ENCODE measurements at regions not wholly inside any gene's neighbourhood (a gene's known extent, or its start where the extent isn't known, plus 50 kb on each side); places are given as distances from the start of the nearest gene placed in this dataset.
A peak's percentile ranks its signal among the peaks of the same experiment; 100 is the strongest.

DNA sequence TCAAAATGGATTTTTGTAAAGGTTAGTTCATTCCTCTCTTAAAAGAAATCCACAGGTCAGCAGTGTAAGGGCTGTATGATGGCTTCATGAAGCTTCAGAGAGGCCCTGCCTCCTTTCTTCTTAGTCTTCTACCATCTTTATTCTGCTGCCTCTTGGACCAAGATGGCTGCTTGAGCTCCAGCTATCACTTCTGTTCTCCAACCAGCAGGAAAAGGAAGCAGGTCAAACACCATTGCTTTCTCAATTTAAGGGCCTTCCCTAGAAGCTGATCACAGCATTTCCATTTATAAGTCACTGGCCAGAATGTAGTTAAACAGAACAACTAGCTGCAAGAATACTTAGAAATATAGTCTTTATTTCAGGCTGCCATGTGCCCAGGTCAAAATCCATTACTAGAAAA, 336.8 kb upstream of the KLF3 start:
- BruUV-seq (replicated peaks): no TSS peak
- H2AFZ ChIP-seq (ENCODE audit: low read depth, low read length): no peak overlapping the region
- ATAC-seq (no peak), FAIRE-seq (no peak), DNase-seq (ENCODE audit: extremely low read depth in 1 of 4, low spot score in 3 of 4) (no peak)
- no peaks in the 10 kb centered on the region for H3K27me3 ChIP-seq (ENCODE audit: control insufficient read depth in 2 of 2, insufficient read depth in 2 of 2, low read length in 2 of 2)
- H3K9me1 ChIP-seq (ENCODE audit: control insufficient read depth, insufficient read depth, low read length): no peaks in the 10 kb centered on the region
- H3K36me3 ChIP-seq (ENCODE audit: control insufficient read depth, insufficient read depth, low read length): no peaks in the 10 kb centered on the region
- no peak overlapping the region for H3K4me2 ChIP-seq (ENCODE audit: insufficient read depth, low read length)
- CTCF ChIA-PET (ENCODE audit: low intra/inter-chr PET ratio): no interaction called here
- intact Hi-C loops (cut with micrococcal nuclease) (loop anchor here (10.0 kb wide), 1 partner anchor 138 kb away; no protein-coding TSS in a partner anchor), in situ Hi-C loops (cut with MboI) (no loop called here)
- no peaks in the 10 kb centered on the region for H3K79me2 ChIP-seq (ENCODE audit: control insufficient read depth, insufficient read depth, low read length)
- H3K27ac ChIP-seq (ENCODE audit: extremely low read depth, low read depth, low read length): no peak overlapping the region
- H3K4me1 ChIP-seq (replicated peaks in 1 of 2; ENCODE audit: control insufficient read depth in 2 of 2, insufficient read depth in 2 of 2, low read length in 2 of 2): peaks cover 18 to 32% of the 10 kb centered on the region in 2 experiments
- POLR2A ChIA-PET: no interaction called here
- H4K20me1 ChIP-seq (replicated peaks; ENCODE audit: control insufficient read depth, insufficient read depth, low read length): no peaks in the 10 kb centered on the region
- no peak overlapping the region for H3K9ac ChIP-seq (ENCODE audit: insufficient read depth in 1 of 2, low read depth in 2 of 2, low read length in 2 of 2)
- H3K4me3 ChIP-seq: no peak overlapping the region
- peaks cover 12% of the 10 kb centered on the region for H3K9me3 ChIP-seq (replicated peaks; ENCODE audit: control insufficient read depth, insufficient read depth, low read depth, low read length)
- TF ChIP-seq BCOR (IDR thresholded peaks at IDR 0.05): peak; percentile 61
- TF ChIP-seq, protein P1, sequence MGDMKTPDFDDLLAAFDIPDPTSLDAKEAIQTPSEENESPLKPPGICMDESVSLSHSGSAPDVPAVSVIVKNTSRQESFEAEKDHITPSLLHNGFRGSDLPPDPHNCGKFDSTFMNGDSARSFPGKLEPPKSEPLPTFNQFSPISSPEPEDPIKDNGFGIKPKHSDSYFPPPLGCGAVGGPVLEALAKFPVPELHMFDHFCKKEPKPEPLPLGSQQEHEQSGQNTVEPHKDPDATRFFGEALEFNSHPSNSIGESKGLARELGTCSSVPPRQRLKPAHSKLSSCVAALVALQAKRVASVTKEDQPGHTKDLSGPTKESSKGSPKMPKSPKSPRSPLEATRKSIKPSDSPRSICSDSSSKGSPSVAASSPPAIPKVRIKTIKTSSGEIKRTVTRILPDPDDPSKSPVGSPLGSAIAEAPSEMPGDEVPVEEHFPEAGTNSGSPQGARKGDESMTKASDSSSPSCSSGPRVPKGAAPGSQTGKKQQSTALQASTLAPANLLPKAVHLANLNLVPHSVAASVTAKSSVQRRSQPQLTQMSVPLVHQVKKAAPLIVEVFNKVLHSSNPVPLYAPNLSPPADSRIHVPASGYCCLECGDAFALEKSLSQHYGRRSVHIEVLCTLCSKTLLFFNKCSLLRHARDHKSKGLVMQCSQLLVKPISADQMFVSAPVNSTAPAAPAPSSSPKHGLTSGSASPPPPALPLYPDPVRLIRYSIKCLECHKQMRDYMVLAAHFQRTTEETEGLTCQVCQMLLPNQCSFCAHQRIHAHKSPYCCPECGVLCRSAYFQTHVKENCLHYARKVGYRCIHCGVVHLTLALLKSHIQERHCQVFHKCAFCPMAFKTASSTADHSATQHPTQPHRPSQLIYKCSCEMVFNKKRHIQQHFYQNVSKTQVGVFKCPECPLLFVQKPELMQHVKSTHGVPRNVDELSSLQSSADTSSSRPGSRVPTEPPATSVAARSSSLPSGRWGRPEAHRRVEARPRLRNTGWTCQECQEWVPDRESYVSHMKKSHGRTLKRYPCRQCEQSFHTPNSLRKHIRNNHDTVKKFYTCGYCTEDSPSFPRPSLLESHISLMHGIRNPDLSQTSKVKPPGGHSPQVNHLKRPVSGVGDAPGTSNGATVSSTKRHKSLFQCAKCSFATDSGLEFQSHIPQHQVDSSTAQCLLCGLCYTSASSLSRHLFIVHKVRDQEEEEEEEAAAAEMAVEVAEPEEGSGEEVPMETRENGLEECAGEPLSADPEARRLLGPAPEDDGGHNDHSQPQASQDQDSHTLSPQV (IDR thresholded peaks at IDR 0.05): no peak
- TF ChIP-seq CBX3 (IDR thresholded peaks at IDR 0.05; ENCODE audit: borderline replicate concordance in 1 of 2, low read length in 2 of 2): peak in 1 of 2 experiments; percentile 65; a peak in 1 of 3 replicates
- TF ChIP-seq, protein P2, sequence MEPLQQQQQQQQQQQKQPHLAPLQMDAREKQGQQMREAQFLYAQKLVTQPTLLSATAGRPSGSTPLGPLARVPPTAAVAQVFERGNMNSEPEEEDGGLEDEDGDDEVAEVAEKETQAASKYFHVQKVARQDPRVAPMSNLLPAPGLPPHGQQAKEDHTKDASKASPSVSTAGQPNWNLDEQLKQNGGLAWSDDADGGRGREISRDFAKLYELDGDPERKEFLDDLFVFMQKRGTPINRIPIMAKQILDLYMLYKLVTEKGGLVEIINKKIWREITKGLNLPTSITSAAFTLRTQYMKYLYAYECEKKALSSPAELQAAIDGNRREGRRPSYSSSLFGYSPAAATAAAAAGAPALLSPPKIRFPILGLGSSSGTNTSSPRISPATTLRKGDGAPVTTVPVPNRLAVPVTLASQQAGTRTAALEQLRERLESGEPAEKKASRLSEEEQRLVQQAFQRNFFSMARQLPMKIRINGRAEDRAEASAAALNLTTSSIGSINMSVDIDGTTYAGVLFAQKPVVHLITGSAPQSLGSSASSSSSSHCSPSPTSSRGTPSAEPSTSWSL (CRISPR knock-in tag; IDR thresholded peaks at IDR 0.05; ENCODE audit: borderline replicate concordance): no peak
- TF ChIP-seq SETDB1 (IDR thresholded peaks at IDR 0.05; ENCODE audit: low read length): no peak
- peak; percentile 99 for TF ChIP-seq RBM25 (IDR thresholded peaks at IDR 0.05; ENCODE audit: low read depth, low read length, severe bottlenecking)
- peak in 1 of 3 experiments; percentile 55 for TF ChIP-seq YY1 (IDR thresholded peaks at IDR 0.05; ENCODE audit: borderline replicate concordance in 1 of 3, control insufficient read depth in 1 of 3, extremely low read depth in 1 of 3, insufficient read depth in 3 of 3, insufficient read length in 1 of 3, insufficient replicate concordance in 2 of 3, low read depth in 1 of 3, low read length in 2 of 3)

All from K562 (cell line).